Upper lobe of right lung (tissue), 1 donor: ENCODE measurements at regions not wholly inside any gene's neighbourhood (a gene's known extent, or its start where the extent isn't known, plus 50 kb on each side); places are given as distances from the start of the nearest gene placed in this dataset.
A peak's percentile ranks its signal among the peaks of the same experiment; 100 is the strongest.

Source experiments
- ATAC-seq: fragments of 200-7000 bp; cut with Tn5 transposase; one replicate; pipeline ENCODE4 v1.9.1; 2020; ENCODE audit warnings: mild to moderate bottlenecking, moderate library complexity
- DNase-seq: peaks from one replicate; pipeline ENCODE4 v3.0.0-alpha.2; 2020
- H3K27ac ChIP-seq: fragments of 200-600 bp; one replicate; pipeline ENCODE4 v1.8.0; 2022
- H3K27me3 ChIP-seq: fragments of 200-600 bp; one replicate; pipeline ENCODE4 v1.8.0; 2022; ENCODE audit warnings: mild to moderate bottlenecking
- H3K36me3 ChIP-seq: fragments of 200-600 bp; one replicate; pipeline ENCODE4 v1.8.0; 2022
- H3K4me1 ChIP-seq: fragments of 200-600 bp; one replicate; pipeline ENCODE4 v1.8.0; 2022
- H3K4me3 ChIP-seq: fragments of 200-600 bp; one replicate; pipeline ENCODE4 v1.8.0; 2022; ENCODE audit warnings: mild to moderate bottlenecking
- H3K9me3 ChIP-seq: fragments of 200-600 bp; one replicate; pipeline ENCODE4 v1.8.0; 2022
- intact Hi-C: fragments of 100-400 bp; cut with DNase I; formaldehyde crosslinking; loops from one replicate; pipeline ENCODE4 v1.11.0; 2022
- TF ChIP-seq, protein P1 (sequence below): fragments of 200-600 bp; IDR thresholded peaks from one replicate; pipeline ENCODE4 v1.8.0; 2022; ENCODE audit warnings: antibody characterized with exemption
- donor health status: DM: no; HTN: yes; CAD: no; lungs with severe emphysema.

- Histone ChIP-seq H3K9me3 (no peaks in the 10 kb centered on the region), H3K36me3 (no peaks in the 10 kb centered on the region), H3K27me3 (peaks cover 9% of the 10 kb centered on the region), H3K4me3 (no peak overlapping the region), H3K27ac (no peak overlapping the region), H3K4me1 (no peaks in the 10 kb centered on the region)
- TF ChIP-seq, protein P1, sequence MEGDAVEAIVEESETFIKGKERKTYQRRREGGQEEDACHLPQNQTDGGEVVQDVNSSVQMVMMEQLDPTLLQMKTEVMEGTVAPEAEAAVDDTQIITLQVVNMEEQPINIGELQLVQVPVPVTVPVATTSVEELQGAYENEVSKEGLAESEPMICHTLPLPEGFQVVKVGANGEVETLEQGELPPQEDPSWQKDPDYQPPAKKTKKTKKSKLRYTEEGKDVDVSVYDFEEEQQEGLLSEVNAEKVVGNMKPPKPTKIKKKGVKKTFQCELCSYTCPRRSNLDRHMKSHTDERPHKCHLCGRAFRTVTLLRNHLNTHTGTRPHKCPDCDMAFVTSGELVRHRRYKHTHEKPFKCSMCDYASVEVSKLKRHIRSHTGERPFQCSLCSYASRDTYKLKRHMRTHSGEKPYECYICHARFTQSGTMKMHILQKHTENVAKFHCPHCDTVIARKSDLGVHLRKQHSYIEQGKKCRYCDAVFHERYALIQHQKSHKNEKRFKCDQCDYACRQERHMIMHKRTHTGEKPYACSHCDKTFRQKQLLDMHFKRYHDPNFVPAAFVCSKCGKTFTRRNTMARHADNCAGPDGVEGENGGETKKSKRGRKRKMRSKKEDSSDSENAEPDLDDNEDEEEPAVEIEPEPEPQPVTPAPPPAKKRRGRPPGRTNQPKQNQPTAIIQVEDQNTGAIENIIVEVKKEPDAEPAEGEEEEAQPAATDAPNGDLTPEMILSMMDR: no peak
- intact Hi-C loops: no loop called here
- DNase-seq (no peak), ATAC-seq (no peak)
Observed at GRCh38 chr16:86013867-86014266, 114.9 kb downstream of the IRF8 start.

GRCh38 chr16:86015606-86016005, 116.6 kb downstream of the IRF8 start:
- Histone ChIP-seq H3K27ac (no peak overlapping the region), H3K27me3 (peaks cover 4% of the 10 kb centered on the region), H3K9me3 (no peaks in the 10 kb centered on the region), H3K4me1 (no peaks in the 10 kb centered on the region), H3K4me3 (no peak overlapping the region), H3K36me3 (no peaks in the 10 kb centered on the region)
- TF ChIP-seq, protein P1: no peak
- ATAC-seq (no peak), DNase-seq (no peak)
- intact Hi-C loops: loop anchor here (5.0 kb wide), 1 partner anchor 193 kb away; no protein-coding TSS in a partner anchor

DNA sequence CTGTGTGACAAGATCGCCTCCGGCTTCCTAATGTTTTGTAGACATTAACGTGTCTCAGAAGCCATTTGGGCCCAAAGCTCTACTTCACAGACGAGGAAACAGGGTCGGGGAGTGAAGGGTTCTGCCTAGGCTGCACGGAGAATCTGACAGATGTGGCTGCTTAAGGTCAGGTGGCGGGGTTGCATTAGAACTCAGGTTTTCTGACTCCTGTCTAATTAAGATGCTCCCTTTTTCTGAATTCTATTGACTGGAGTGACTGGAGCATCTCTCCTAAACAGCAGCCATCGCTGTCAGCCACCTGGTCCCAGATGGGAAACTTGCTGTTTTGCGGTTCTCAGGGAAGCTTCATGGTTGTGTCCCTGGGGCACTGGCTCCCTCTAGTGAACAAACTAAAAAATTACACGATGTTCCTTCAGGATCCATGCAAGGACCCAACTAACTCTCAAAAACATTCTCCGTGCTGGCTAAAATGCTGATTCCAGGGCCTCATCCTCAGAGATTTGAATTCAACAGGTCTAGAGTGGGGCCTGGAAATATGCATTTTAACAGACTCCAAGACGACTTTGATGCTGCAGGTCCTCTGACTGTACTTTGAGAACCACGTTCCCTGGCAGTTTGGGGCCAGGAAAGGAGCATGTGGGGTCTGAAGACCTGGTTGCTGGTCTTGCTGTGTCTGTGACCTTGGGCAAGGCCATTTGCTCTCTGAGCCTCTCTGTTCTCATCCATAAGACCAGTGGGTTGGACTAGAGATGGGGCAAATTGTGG, 117.4 kb downstream of the IRF8 start:
- peak; percentile 78 for ATAC-seq
- Histone ChIP-seq H3K9me3 (no peaks in the 10 kb centered on the region), H3K27ac (no peak overlapping the region), H3K4me1 (no peaks in the 10 kb centered on the region), H3K36me3 (no peaks in the 10 kb centered on the region), H3K27me3 (no peaks in the 10 kb centered on the region), H3K4me3 (no peak overlapping the region)
- DNase-seq: peak; percentile 47
- TF ChIP-seq, protein P1: peak; percentile 78
- intact Hi-C loops: loop anchor here (5.0 kb wide), 1 partner anchor 194 kb away; no protein-coding TSS in a partner anchor

GRCh38 chr16:86018071-86018470, 119.1 kb downstream of the IRF8 start:
- intact Hi-C loops: loop anchor here (5.0 kb wide), 1 partner anchor 196 kb away; no protein-coding TSS in a partner anchor
- Histone ChIP-seq H3K36me3 (no peaks in the 10 kb centered on the region), H3K4me3 (no peak overlapping the region), H3K4me1 (no peaks in the 10 kb centered on the region), H3K9me3 (no peaks in the 10 kb centered on the region), H3K27ac (no peak overlapping the region), H3K27me3 (no peaks in the 10 kb centered on the region)
- TF ChIP-seq, protein P1: no peak
- peak; percentile 5 for DNase-seq
- ATAC-seq: peak; percentile 6

DNA sequence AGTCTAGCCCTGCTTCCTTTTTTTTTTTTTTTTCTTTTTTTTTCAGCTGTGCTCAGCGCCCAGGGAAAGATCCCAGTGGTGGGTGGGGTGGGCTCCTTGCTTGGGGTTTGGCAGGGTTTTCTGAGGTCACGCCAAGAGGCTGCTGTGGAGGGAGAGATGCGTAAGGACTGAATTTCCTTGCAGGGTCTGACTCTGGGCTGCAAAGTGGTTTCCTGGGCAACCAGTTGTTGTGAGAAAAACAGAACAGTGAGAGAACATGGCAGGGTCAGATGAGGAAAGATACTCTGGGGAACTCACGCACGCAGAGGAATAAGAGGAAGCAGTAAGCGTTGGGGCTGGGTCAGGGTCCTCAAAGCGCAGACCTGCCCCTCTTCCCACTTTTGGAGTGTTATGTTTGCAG, 119.5 kb downstream of the IRF8 start:
- H3K27ac ChIP-seq: peak overlapping the region; percentile 24
- TF ChIP-seq, protein P1: no peak
- H3K36me3 ChIP-seq: no peaks in the 10 kb centered on the region
- H3K4me3 ChIP-seq: no peak overlapping the region
- intact Hi-C loops: loop anchor here (5.0 kb wide), 1 partner anchor 196 kb away; no protein-coding TSS in a partner anchor
- ATAC-seq (peak; percentile 79), DNase-seq (peak; percentile 63)
- no peaks in the 10 kb centered on the region for H3K27me3 ChIP-seq
- no peaks in the 10 kb centered on the region for H3K9me3 ChIP-seq
- H3K4me1 ChIP-seq: no peaks in the 10 kb centered on the region
